HG03575 (cell line): ENCODE measurements at regions not wholly inside any gene's neighbourhood (a gene's known extent, or its start where the extent isn't known, plus 50 kb on each side); places are given as distances from the start of the nearest gene placed in this dataset.

Experiments
- ATAC-seq: cut with Tn5 transposase; IDR thresholded peaks from one replicate; pipeline ENCODE4 v1.9.1; 2021; ENCODE audit not compliant: unreplicated experiment, insufficient number of reproducible peaks, low FRiP score; ENCODE audit errors: extremely low read depth

DNA sequence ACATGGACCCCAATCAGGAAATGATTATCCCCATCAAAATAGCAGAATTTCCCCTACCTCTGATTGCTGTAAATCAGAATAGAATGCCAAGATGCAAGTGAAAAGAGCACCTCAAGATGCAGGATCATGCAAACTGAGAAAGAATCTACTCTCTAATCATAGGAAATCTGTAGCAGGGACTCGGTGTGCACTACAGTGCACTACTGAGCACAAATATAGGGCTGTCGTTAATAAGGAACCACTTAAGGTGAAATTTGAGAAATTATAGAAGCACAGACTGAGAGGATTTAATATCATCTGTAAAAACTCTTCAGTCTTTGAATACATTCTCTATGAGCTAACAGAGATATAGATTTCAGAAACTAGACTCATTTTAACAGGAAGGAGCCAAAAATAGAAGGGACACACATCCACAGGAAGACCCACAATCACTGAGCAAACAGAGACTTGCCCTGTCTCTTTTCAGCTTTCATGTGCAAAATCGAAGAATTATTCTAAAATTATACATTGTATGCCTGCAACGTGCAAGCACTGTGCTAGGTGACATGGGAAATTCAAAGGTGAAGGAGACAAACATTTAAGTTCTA is 278.3 kb downstream of the HIVEP2 start:
- no peak for ATAC-seq

DNA sequence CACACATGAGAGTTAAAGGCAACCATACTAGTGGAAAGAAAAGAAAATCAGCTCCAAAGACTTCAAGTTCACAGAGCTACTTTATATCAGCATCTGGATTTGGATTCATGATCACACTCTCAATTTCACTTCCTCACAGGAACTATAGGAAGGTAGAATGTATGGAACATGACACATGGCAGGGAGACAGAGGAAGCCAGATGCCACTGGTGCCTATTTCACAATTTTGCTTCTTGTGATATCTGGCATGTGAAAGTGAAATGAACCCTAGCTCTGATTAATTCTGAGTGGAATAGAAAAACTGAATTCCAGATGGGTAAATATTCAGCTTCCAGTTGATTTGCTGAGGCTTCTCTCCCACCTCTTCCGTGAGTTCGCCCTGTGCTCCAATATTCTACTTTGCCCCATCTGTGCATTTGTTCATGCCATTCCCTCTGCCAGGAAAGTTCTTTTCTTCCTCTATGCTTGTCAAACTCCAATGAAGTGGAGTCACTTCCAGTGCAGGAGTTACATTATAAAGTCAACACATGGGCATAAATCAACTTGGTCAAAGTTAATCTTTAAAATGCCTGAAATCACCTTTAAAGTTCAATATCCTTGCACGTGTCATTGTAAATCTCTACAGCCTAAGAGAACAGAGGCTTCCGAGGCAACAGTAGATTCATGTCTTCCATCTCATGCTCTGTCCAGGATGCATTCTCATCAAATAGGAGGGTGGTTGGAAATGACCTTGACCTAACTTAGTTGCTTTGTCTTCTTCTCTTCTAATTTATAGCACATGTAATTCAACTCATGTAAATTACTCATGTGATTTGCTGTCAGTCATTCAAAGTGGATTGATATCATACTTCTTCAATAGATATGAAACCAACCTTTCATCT is 275.3 kb downstream of the HIVEP2 start:
- no peak for ATAC-seq

DNA sequence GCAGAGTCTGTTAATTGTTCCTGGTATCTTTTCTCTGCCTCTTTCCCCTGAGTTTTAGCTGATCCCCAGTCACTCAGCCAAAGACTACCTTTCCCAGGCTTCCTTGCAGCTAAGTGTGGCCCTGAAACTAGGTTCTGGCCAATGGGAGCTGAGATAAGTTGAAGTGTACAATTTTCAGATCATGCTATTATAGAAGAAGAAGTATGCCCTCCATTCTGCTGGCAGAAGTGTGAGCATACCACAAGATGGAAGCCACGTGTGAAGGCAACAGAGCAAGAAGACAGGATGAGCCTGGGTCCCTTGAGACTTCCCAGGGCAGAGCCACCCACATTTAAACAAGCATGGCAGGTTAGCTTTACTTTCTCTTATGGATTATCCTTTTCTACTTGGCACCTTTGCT is 273.2 kb downstream of the HIVEP2 start:
- peak; percentile 86 for ATAC-seq

DNA sequence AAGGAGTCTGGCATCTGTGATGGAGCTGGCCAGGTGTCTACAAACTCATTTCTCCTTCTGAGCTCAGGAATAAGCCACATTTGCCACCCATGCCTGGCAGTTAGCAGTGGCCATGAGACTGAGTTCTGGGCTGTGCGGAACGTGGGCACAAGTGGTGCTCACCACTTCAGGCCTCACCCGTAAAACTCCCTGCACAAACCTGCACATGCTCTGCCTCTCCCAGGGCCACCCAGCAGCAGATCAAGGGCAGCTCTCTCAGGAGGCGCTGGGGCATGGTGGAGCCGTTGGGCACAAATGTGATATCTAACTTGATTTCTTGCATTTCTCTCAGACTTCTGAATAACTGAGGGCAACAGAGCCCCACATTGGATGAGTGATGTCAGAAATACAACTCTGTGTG is 269.5 kb downstream of the HIVEP2 start:
- no peak for ATAC-seq

DNA sequence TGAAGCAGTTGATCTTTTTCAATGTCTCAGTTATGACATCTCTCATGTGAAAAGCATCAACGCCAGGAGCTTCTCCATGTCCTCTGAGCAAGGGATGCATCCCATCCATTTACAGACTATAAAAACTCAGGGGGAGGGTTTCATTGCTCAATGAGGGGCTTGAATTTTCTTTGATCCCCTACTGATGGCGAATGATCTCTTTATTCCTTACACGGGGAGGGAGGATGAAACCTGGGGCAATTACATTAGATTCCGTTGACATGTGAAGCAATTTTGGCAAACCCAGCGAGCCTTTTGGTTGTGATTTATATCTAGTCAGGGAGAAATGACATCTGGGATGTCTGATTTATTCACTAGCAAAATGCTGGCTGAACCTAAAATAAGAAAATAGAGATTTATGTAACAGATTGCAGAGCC is 268.9 kb downstream of the HIVEP2 start:
- ATAC-seq = no peak

DNA sequence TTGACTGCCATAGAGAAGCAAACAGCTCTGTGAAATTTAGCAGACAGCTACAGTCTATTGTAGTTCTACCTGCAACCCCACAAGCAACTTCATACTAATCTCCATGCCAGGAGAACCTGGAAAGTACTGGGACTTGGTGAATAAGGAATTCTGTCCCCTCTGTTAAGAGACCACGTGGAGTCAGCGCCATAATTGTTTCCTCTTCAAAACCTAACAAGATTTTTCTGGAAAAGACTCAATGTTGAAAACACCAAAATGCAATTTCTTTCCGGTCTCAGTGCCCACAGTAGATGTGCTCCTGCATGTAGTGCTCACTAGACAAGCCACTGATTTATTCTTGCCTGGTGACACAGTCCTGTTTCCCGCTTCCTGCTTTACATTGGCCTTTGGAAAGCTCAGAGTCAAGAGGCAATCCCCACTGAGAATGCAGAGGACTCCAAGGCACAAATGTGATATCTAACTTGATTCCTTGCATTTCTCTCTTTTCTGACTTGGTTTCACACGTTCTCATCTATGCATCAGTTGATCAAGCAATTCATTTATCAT is 268.3 kb downstream of the HIVEP2 start:
- ATAC-seq = no peak

DNA sequence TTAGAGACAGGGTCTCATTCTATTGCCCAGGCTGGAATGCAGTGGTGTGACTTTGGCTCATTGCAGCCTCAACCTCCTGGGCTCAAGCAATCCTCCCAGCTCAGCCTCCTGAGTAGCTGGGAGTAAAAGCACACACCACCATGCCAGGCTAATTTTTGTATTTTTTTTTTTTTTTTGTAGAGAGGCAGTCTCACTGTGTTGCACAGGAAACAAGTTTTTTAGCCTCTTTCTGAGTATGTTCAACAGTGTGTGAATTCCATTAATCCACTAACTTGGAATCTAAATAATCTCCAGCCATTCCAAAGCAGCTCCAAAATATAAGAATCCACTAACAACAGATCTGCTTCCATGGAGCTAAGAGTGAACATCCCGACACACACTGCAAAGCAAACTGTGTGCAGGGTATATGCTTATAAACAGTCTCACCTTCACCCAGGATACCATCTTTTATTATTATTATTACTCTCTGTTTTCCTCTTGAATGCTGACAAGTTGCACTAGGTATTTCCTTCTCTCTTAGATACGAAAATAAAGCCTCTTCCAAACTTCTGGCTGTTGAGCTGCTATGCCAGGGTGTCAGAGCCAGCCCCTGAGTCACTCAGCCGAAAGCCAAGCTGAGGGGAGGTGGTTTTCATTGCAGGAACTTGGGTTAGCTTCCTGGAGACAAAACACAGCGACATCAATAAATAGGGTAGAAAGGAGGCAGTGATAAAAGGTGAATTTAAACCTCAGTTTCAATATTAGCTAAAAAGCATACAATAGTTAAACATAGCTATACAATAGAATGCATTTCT is 264.9 kb downstream of the HIVEP2 start:
- ATAC-seq = no peak

DNA sequence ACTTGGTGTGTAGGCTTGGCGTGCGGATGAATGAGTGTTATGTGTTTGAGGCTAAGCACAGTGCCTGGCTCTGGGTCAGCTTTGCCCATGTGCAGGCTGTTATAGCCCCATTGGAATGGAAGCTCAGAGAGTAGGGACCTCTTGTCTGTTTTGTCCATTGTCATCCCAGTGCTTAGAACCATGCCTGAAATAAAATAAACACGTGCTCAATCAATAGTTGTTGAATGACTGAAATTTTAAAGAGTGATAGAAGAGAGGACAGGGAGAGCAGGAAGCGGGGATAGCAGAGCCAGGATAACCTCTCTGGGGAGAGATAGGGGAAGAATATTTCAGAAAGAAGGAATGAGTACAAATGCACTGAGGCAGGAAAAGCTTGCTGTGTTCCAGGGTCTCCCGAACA is 263.9 kb downstream of the HIVEP2 start:
- no peak for ATAC-seq

DNA sequence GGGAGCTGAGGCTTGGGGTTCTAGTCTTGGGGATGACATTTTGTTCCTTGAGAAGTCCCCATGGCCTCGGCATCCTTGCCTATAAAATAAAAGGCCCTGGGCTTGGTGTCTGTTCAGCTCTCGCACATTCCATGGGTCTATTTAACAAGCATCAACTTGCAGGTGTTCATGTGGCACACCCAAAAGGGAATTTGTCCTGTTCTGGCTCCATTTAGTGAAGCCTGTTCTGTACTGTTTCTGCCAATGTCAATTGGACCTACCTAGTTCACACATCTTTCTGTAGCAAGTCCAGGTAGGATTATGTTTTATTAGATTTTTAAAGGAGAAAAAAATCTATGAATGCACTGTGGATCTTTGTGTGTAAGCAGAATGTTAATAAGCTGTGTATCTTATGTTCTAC is 262.0 kb downstream of the HIVEP2 start:
- ATAC-seq = no peak

DNA sequence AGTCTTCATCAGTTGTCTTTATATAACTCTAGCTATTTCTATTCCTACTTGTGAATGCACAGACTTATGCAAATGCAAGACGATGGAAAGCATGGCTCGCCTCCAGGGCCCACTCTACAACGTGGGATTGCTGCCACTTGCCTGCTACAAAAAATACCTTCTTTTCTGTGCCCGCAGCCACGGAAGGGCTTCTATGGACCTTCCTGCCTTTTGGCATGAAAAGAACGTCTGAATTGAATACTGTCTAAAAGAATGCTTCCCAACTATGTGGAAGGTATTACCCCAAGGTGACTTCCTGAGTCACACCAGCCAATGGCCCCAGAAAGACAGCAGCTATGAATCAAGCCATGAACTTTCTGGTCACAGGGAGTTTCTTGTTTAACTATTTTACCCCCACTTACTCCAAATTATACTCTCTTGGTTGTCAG is 261.2 kb downstream of the HIVEP2 start:
- ATAC-seq = no peak

DNA sequence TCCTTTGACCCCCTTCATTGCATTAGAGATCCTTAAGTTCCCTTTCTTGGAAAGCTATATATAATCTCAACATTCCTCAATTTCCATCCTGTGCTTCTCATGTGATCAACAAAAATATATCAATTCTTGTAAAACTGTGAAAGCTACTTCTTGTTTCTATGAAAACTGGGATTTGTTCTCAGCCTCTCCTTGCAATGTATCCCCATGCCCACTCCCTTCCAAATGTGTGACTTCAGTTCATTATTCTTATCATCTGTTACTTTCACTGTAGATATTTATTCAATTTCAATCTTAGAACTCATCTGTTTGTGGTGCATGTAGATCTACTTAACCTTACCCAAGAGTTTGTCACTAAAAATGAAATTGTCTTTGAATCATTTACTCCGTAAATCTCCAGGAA is 260.6 kb downstream of the HIVEP2 start:
- no peak for ATAC-seq

DNA sequence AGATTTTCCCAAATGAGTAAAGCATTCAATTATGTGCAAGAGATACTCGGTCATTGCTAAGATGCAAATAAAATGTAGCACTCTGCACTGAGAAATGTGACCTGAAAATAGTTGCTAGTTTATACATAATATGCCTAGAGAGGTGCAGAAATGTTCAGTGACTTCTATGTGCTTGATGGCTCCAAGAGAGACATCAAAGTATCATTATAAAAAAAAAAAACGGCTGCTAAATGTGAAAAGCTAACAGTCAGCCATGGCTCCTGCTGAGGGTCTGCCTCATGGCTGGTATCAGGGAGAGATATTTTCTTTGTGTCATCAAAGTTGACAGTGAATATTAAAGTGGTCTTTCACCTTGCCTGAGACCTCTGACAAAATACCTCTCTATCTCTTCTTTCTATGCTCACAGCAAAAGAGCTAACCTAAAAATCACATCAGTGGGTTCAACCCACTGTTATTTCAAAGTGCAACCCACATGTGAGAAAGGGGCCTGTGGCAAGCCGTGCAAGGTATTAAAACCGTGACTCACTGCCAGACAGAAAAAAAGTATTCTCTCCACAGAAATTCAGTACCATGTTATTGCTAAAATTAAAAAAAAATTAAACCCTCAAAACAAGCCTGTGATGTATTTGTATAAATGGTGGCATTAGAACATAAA is 259.0 kb downstream of the HIVEP2 start:
- ATAC-seq = no peak

DNA sequence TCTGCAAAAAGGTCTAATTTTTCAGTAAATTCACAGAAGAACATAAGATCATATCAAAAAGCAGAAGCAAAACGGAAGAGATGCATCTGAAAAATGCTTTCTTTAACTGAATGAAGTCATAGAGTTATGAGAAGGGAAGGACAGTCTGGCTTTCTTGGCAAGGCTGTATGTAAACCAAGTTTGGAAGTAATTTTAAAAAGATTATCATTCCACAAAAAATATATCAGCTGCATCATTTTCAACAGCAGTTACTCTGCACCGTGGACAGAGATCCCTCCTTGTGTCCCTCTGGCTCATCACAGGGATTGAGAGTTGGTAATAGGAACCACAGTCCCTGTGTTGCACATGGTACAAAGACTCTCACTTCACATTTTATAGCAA is 258.5 kb downstream of the HIVEP2 start:
- no peak for ATAC-seq

DNA sequence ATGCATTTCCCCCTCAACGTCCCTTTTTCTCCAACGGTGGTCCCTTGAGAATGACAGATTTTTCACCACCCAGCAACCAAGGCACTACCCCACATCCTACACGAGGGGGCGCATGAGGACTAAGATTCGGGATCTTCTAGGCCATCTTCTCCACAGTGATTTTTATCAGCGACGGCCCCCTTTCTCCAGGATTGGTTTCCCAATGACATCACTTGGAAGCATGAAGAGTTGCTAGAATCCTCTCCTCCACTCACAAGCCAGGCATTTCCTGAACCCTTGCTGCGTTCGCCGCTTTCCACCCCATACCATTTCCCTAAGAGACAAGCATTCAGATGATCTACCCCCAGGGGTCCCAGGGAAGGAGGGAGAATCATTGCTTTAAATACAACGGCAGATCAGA is 252.0 kb downstream of the HIVEP2 start:
- no peak for ATAC-seq

DNA sequence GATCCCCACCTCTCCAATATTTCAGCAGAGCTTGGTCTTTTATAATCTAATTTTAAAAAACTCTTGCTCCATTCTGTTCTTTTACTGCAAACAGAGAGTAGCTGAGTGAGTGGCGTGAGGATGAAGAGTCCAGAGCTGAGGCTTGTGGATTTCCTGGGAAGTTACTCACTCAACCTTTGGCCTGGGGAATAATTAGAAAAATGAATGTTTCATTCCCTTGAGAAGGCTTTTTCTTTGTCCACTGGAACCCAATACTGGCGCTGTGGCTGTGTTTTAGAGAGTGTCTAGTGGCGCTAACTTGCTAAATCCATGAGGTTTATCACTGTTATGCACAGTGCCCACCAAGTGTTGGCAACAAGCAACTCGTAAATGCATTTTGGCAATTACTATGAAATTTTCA is 251.5 kb downstream of the HIVEP2 start:
- ATAC-seq = no peak

DNA sequence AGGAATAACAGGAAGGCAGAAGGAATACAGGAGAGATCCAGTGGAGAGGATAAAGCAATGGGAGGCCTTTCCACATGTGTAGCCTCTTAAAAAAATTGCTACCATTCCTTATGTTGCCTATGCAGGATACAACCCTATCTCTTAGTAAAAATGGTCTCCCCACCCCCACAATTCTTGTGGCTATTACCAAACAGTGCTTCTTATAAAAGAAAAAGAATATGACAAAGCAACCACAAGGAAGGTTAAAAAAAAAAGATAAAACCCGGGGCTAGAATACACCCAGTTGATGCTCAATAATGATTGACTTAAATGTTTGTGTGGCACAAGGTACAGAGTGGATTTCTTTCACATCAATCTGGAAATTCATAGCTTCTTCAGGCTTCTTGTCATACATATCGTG is 250.9 kb downstream of the HIVEP2 start:
- ATAC-seq = no peak

DNA sequence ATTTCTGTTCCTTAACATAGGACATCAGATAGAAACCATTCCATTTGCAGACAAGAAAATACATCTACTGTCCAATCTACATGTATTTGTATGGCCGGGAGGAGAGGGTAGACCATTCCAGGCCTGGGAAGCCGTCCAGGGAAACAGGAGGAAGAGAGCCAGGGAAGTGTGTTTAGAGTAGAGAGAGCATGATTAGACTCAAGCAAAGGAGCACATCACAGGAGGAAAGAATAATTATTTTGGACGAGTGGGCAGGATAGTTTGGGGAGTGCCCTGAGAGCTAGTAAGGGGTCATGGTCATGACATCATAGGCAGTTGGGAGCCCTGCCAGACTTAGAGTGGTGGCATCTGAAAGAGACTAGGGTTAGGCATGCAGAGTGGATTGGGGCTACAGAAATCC is 250.0 kb downstream of the HIVEP2 start:
- no peak for ATAC-seq

DNA sequence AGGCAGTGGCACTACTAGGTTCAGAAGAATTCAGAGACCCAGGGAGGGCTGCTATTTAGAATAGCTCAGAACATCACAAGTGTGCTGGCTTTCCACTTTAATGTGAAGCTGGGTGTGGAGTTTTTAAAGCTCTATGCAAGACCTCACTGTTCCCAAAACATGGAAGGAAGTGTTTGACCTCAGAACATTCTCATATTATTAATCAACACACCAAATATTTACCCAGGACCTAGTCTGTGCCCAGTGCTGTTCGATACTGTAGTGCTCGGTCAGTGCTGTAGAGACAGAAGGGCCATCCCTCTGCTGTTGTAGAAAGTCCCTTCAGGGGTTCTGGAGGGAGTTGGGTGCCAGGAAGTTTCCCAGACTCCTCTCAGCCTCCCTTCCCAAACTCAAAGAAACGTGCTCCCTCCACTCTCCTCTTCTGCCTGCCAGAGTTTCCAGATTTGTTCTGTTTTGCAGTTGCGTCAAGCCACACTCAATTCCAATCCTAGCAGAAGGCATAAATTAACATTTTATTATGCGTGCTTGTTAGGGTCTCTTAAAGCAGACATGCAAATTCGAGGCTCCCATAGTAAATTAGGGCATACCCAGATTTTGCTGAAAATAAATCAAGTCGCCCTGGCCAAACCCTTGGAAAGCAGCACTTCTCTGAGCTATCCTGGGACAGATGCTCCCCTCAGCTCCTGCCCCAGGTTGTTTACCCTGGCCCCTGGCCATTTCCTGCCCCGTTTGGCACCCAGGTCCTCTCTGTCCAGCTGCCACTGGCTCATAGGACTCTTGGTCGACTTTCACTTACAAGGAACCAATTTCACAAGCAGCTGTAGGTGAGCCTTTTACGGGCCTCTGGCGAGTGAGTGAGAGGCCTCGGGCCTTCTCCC is 248.6 kb downstream of the HIVEP2 start:
- ATAC-seq = no peak
